NOMO-1 (cell line): ENCODE measurements at regions not wholly inside any gene's neighbourhood (a gene's known extent, or its start where the extent isn't known, plus 50 kb on each side); places are given as distances from the start of the nearest gene placed in this dataset.

ENCODE experiments used
- DNase-seq, 2 experiments: peaks; one replicate each; lab custom pipeline; 2025; ENCODE audit not compliant: unreplicated experiment in 2 of 2; lab: John Stamatoyannopoulos, UW

DNA sequence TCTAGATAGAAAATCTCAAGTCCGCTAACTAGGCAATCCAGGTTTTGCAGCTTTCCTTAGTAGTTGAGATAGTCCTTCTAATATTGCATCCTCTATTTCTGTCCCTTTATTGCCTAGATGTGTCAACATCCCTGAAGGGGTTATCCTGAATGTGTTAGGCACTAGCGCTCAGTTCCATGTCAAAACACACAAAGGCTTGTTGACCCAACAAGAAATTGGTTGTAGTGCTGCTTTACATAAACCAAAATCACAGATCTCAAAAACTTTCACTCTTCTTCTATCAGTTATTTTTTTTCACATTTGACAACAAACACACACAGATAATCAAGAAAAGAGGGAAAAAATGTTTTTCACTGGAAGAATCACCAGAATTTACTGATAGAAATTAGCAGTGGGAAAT, 51.4 kb upstream of the SOX2 start:
- DNase-seq, result no peak

DNA sequence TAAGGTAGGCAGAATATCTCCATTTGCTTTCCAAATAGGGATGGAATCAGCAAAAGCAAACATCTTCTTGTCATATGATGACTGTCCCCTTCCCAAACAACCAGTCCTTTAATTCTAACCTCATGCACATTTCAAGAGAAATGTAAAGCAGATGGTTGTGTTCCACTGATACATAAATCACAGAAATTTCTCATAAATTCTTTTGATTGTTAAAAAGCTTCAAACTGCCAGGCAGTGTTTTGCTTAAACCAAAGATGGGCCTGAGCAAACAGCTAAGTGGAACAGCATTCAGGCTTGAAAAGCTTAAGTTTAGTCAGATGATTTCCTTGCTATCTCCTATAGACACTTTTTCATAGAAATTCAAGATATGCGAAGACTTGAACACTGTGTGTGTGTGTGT, 74.3 kb upstream of the SOX2 start:
- DNase-seq, result no peak

DNA sequence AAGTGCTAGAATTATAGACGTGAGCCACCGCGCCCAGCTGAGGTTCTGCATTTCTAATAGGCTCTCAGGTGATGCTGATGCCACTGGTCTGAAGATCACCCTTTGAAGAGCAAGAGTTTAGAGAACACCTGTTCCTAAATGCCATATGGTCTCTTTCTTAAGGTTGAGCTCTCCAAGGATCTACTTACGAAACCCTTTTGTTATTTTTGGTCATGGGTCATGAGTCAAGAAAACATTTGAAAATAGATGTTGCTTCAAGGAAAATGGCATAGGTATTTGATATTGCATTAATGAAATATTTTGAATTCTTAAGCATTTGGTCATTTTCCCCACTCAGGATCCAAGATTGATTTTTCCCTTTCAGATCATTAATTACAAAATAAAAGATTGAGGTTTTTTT, 74.7 kb upstream of the SOX2 start:
- DNase-seq, result no peak

DNA sequence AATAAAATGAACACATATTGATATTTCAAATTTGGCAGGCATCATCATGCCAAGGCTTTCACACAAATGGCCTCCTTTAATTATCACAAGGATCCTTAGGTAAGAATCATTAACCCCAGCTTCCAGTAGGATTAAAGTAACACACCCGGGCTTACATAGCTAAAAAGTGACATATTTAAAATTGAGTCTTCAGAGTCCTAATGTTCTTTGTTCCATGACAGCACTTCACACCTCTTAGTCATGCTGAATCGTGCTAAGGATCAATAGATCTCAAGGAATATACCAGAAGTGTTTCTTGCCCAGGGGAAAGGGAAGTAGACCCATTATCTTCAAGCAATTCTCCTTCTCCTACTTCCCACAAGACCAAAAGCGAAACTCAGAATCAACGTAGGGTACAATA, 76.6 kb upstream of the SOX2 start:
- no peak for DNase-seq

DNA sequence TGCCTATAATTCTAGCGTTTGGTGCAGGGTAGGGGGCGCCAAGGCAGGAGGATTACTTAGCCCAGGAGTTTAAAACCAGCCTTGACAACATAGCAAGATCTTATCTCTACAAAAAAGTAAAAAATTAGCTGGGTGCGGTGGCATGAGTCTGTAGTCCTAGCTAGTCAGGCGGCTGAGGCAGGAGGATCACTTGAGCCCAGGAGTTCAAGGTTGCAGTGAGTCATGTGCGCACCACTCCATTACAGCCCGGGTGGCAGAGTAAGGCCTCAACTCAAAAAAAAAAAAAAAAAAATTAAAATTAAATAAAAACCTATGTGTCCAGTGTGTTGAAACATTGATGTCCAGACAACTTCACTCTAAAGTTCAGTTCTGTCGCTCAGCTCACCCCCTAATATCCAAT, 78.2 kb upstream of the SOX2 start:
- no peak for DNase-seq

DNA sequence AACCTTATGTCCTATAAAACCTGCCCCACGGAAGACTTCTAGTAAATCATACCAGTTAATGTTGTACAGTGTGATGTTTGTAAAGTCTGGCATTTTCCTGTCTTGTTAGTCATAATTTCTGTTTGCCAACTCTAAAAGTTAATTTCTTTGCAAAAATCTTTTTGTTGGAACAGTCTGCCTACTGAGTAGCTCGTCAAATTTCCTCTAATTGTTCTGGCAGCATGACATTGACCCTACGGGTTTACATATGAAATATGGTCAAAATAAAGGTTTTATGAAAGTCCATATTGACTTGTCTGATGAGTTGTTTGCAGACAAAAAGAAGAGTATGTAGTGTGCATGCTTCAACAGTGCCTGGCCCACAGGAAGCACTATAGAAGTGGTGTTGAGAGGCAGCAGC, 79.8 kb upstream of the SOX2 start:
- no peak for DNase-seq

DNA sequence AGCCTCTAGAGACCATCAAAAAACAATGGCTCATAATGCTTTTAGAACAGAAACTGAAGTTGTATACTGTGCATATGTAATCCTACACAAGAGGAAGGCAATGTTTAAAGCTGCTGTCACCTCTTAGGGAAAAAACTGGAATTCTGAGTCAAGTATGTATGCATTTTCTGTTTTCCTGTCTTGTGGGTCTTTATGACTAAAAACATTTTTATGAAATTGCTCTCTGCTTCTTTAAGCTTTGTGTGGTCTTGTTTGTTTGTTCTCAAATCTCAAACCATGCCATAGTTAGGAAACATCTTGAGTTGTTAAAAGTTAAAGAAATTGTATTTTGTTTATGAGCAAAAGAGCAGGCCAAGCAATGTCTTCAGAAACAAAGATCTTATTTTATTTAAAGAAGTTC, 80.9 kb upstream of the SOX2 start:
- DNase-seq, result no peak

DNA sequence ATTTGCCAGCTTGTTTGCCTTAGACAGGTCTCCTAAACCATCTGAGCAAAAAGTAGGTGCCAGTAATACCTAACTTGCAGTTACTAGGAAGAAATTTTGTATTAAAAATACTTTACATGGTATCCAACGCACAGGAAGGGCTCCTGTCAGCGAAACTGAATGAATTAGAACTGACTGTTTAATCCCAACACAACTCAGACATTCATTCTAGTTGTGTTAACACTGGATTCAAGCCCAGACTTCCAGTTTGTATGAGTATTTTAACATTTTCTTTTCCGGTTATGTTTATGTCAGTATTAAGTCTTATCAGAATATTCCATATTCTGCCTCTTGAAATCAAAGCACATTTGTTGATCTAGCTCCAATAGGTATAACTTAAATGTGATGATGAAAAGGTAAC, 82.0 kb upstream of the SOX2 start:
- no peak for DNase-seq

DNA sequence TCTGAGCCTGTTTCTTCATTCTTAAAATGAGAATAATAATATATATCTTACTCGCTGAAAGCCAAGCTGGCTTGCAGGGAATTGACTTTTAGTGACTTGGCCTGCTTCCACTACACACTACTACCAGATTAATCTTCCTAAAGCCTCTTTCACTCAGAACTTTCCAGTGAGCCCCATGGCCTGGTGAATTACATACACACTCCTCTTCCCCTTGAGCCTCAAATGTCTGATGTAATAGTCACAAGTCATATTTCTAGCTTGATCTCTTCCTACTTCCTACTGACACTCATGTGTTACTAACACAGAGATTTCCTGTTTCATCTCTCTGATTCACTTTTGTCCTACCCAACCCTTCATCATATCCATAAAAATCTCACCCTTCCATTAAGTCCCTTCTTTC, 82.7 kb upstream of the SOX2 start:
- no peak for DNase-seq

DNA sequence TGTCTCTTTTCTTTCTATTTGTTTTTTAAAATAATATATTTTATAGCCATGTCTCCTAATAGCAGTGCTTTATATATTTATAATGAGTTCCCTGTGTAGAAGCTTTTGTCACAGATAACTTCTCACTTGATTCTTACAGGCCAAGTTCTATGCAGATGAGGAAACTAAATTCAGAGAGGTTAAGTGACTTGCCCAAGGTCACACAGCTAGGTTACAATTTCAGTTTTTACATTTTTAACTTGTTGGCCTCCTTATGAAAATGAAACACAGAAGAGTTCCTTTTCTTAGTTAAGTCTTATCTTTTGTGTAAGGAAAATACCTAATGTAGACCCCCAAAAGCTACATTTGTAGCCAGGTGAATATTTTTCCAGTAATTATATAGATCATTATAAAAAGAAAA, 83.3 kb upstream of the SOX2 start:
- DNase-seq, result no peak

DNA sequence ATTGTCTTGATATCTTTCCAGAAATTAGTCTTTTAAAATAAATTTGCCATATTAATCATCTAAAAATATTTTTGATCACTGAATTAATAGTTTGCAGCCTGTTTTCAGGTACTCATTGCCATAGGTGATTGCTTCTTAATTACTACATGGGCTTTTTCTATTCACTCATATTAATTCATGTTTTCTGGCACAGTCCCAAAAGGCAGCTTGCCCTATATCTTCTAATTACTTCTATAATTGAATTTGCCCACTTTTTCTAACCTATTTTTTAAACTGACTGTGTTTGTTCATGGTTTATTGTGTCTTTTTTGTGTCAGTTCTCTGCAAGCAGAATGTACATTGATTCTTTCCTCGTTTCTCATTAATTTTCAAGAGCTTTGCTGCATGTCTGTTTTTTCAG, 85.7 kb upstream of the SOX2 start:
- DNase-seq, result no peak

DNA sequence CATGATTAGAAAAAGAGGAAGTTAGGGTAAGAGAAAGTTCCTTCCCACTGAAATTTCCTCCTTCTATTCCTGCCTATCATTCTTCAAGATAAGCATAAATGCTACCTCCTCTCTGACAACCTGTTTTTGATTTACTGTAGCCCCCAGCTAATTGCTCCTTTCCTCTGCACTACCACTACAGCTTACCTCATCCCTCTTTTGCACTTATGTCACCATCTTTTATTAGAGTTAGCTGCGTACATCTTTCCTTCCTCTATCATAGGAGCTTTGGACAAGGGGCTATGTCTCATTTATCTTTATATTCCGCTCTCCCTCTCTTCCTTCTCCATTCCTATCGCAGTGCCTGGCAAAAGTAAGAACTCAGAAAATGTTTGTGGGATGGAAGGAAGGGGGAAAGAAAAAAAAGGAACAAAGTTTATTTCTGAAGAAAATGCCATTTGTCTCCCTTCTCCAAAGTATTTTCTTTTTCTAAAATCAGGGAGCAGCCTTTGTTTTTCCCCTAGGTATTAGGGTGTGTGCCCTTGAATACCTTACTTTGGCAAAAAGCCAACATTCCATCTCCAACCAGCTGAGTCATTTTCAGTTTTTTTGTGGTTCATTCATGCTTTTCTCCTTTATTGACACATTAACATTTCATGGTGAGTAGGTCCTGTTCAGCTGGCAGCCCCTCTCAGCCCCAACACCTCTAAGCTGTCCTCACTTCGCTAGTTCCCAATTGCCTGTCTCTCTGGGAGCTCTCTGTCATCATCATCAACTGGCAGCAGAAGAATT, 87.6 kb upstream of the SOX2 start:
- DNase-seq, result no peak

DNA sequence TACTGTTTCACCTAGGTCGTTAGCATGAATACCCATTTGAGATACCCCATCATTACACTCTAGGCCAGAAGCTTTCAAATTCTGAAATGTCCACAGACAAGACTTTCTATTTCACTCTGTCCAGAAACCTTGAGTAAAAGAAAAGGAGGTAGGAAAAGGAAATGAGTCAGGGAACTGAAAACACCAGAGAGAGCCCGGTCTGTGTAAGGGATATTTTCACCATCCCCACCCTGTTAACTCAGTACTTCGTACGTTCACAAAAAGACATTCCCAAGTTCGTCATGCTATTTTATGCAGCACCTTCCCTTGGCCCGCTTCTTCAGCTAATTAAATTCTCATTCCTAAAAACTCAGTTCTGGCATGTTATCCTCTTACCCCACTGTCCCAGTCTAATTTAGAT, 89.4 kb upstream of the SOX2 start:
- DNase-seq, result no peak

DNA sequence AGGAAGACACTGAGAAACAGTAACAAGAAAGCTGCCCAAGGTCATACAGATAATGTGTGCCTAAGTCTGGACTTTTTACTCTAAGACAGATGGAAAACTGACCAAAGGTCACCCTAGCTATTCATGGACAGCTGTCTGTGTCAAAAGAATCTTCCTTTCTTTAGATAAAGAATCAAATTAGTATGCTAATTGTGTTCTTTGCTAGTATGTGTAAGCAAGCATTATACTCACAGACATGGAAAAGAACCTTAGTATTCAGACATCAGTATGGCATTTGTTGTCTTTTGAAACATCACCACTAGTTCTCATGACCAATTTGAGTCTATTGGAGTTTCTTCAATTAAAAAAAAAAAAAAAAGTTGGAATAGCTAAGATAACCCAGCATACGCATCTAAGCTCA, 91.8 kb upstream of the SOX2 start:
- no peak for DNase-seq

DNA sequence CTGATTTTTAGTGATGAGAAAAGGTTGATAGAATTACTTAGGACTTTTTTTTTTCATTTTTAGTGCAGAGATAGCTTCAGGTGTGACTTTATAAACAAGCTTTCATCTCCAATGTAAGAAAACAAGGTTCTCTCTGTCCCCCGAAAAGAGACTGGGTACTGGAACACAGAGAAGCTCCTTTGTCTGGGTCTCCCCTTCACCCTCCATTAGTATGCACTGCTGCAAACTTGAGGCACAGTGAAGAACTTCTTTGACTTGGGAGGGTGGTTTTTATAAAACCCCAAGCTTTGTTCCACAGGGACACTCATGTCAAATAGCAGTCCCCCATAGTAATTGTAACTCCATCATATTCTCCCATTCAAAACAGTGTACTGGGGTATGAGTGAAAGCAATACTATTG, 93.5 kb upstream of the SOX2 start:
- DNase-seq, result no peak

DNA sequence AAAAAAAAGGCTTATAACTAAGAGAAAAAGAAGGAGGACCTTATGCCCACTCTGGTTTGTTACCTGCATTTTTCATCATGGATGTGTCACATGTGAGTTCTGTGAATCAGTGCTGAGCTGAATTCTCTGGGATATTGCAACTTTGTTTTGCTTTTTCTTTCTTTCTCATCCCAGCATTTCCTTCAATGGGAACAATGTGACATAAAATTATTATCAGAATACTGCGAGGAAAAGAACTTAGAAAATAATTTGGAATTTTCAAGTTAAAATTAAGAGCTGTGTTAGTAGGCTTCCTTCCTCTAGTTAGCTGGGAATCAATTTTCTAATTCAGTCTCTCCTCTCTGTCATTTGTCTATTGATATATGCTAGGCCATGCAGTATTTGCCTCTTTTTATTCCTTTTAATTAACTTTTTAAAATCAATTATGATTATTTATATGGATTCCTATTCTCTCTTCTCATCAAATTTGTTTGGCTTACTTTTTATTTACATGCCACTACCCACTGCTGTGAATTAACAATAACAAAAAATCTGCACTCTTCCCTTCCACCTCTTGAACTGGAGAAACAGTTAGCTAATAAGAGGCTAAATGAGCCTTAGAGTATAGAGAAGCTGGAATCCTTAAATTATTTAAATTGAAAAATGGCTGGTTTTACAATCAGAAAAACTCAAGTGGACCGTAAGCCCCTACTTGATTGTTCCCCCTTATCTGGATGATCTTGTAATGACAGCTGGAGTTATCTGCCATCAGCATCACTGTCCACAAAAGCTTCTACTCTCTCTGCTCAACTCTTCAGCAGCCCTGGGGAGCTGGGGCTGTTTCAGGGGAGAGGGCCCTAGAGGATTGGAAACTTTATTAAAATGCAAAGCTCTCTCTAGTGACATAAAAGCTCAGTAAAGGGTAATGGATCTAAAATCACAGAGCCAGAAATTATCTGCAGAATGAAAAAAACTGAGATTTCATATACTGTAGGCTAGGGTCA, 95.3 kb upstream of the SOX2 start:
- DNase-seq, result no peak

DNA sequence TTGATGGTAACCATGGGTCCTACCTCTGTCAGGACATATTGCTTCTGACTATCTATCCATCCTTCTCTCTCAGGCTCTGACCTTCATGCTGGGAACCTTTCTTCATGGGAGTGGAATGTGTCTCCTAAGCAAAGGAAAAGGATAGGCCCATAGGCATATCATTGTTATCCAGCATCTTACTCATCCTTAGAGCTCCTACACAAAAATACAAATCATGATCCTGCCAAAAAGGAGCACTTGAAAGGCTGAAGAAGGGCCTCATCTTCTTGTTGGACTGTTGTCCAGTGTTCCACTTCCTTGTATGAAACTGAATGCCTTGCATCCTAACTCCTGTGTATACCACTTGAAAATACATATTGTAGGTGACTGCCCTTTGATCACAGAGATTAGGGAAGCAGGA, 96.1 kb upstream of the SOX2 start:
- DNase-seq, result no peak

DNA sequence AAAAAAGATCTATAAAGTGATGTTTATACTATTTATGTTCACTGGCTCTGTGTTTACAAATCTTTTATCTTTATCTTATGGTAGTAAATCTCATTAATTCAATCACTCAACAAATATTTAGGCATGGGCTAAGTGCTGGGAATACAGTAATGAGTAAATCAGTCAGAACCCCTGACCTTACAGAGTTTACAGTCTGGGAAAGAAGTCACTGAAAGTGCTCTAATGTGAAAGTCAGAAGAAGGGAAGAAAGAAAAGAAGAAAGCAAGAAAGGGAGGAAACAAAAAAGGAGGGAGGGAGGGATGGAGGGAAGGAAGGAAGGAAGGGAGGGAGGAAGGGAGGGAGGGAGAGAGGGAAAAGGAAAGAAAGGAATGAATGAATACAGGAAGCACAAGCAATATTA, 96.8 kb upstream of the SOX2 start:
- DNase-seq, result no peak

DNA sequence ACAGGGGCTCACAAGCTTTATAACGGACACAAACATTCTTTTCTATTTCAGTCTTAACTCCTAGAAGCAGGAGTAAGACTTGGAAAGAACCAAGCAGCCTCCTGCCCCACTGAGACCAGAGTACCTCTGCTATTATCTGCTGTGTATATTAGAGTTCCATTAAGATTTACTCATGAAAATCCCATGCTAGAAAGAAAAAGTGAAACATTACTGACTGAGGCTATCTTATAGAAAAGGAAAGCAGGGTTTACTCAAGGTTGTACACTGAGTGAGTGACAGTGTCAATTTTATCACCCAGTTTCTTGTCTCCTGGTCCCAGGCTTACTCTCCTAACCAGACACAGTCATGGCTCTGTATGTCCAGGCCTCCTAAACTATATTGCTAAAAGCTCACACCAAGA, 97.9 kb upstream of the SOX2 start:
- DNase-seq, result no peak

DNA sequence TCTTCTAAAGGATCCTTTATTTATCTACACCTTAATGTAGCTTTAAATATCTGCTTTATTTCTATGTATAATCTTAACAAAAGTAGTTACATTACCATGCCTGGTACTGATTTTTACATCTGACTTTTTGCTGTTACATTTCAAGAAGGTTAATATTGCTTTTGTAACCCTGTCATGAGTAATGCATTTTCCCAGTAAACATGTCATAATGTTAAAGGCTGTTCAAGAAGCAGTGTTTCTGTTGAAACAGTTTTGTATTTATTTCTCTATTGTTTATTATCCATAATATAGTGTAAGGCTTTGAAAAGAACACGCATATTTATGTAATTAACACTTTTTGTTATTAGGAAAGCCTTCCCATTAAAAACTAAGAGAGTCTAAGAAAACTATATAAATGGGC, 98.5 kb upstream of the SOX2 start:
- no peak for DNase-seq

DNA sequence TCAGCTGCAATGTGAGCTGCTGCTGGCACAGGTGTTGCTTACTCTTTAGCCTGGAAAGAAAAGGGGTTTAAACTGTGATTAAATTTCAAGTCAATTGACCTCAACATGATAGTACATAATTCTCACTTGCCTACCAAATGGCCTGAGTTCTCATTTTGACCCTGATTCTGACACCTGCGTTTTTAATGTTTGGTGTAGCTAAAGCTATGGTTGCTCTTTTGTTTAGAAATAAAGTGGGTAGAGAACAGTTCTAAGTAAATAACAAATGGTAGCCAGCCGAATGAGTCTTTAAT, 100.8 kb upstream of the SOX2 start:
- DNase-seq, result no peak
